Activated gamma-delta T cell (primary cell): ENCODE measurements at regions not wholly inside any gene's neighbourhood (a gene's known extent, or its start where the extent isn't known, plus 50 kb on each side); places are given as distances from the start of the nearest gene placed in this dataset.
"Not testable (repeated sequence)": the region's sequence is repeated elsewhere in the genome, so short reads cannot be mapped to it uniquely, and the experiment has no call there.

ENCODE experiments used
- DNase-seq: peaks from one replicate; lab custom pipeline; 2025; lab: John Stamatoyannopoulos, UW

- DNase-seq, result no peak
Measured at GRCh38 chr18:37861981-37862380, 296.4 kb upstream of the CELF4 start.

GRCh38 chr18:37854396-37854795 lies 288.8 kb upstream of the CELF4 start:
- DNase-seq, result no peak

- no peak for DNase-seq
Measured at GRCh38 chr18:37853706-37854105, 288.1 kb upstream of the CELF4 start.

GRCh38 chr18:37852464-37852863 lies 286.9 kb upstream of the CELF4 start:
- DNase-seq, result no peak

- DNase-seq, result no peak
Measured at GRCh38 chr18:37847544-37847943, 281.9 kb upstream of the CELF4 start.

GRCh38 chr18:37846996-37847395 lies 281.4 kb upstream of the CELF4 start:
- DNase-seq, result no peak

GRCh38 chr18:37845498-37845897 lies 279.9 kb upstream of the CELF4 start:
- DNase-seq, result no peak

GRCh38 chr18:37844209-37844970 lies 278.8 kb upstream of the CELF4 start:
- DNase-seq, result no peak

- DNase-seq, result no peak
Measured at GRCh38 chr18:37838083-37838482, 272.5 kb upstream of the CELF4 start.

- DNase-seq, result no peak
Measured at GRCh38 chr18:37836071-37836970, 270.7 kb upstream of the CELF4 start.

- not testable (repeated sequence) for DNase-seq
Measured at GRCh38 chr18:37832010-37832695, 266.6 kb upstream of the CELF4 start.

- DNase-seq, result no peak
Measured at GRCh38 chr18:37812961-37813360, 247.4 kb upstream of the CELF4 start.

GRCh38 chr18:37805773-37806404 lies 240.3 kb upstream of the CELF4 start:
- DNase-seq, result no peak

GRCh38 chr18:37796823-37797349 lies 231.3 kb upstream of the CELF4 start:
- no peak for DNase-seq

GRCh38 chr18:37787452-37787851 lies 221.9 kb upstream of the CELF4 start:
- no peak for DNase-seq

- no peak for DNase-seq
Measured at GRCh38 chr18:37783771-37784170, 218.2 kb upstream of the CELF4 start.

GRCh38 chr18:37779220-37779619 lies 213.6 kb upstream of the CELF4 start:
- no peak for DNase-seq

- DNase-seq, result no peak
Measured at GRCh38 chr18:37778417-37779165, 213.0 kb upstream of the CELF4 start.

GRCh38 chr18:37769826-37770225 lies 204.2 kb upstream of the CELF4 start:
- DNase-seq, result no peak

GRCh38 chr18:37764541-37765288 lies 199.1 kb upstream of the CELF4 start:
- DNase-seq, result no peak
